ENCODE measurements at regions not wholly inside any gene's neighbourhood (a gene's known extent, or its start where the extent isn't known, plus 50 kb on each side); places are given as distances from the start of the nearest gene placed in this dataset.

DNA sequence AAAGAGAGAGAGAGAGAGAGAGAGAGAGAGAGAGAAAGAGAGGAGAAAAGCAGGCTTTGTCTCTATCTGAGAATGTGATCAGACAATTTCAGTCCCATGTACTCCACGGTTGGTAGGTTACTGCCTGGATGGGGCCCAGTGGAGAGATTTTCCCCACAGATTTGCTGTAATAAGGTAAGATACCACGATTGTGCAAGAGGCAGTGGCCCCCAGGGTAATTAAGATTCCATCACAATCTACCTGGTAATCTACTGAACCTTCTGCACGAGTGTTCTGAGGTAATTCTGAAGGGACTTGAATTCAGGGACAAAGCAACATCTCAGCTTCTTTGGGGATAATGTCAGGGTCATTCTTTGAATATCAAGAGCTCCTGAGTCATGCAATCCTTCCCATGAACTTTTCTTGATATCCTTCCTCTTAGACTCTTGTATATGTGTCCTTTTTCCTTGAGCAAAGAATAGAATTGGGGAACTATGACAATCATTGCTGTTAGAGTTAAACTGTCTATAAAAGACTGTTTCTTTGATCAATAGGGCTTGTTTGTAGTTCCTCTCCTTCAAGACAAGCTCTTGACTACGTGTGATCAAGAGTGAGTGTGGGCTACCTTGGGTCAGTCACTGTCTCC lies 306.6 kb downstream of the MAF start (continued):
- TF ChIP-seq, protein P1, sequence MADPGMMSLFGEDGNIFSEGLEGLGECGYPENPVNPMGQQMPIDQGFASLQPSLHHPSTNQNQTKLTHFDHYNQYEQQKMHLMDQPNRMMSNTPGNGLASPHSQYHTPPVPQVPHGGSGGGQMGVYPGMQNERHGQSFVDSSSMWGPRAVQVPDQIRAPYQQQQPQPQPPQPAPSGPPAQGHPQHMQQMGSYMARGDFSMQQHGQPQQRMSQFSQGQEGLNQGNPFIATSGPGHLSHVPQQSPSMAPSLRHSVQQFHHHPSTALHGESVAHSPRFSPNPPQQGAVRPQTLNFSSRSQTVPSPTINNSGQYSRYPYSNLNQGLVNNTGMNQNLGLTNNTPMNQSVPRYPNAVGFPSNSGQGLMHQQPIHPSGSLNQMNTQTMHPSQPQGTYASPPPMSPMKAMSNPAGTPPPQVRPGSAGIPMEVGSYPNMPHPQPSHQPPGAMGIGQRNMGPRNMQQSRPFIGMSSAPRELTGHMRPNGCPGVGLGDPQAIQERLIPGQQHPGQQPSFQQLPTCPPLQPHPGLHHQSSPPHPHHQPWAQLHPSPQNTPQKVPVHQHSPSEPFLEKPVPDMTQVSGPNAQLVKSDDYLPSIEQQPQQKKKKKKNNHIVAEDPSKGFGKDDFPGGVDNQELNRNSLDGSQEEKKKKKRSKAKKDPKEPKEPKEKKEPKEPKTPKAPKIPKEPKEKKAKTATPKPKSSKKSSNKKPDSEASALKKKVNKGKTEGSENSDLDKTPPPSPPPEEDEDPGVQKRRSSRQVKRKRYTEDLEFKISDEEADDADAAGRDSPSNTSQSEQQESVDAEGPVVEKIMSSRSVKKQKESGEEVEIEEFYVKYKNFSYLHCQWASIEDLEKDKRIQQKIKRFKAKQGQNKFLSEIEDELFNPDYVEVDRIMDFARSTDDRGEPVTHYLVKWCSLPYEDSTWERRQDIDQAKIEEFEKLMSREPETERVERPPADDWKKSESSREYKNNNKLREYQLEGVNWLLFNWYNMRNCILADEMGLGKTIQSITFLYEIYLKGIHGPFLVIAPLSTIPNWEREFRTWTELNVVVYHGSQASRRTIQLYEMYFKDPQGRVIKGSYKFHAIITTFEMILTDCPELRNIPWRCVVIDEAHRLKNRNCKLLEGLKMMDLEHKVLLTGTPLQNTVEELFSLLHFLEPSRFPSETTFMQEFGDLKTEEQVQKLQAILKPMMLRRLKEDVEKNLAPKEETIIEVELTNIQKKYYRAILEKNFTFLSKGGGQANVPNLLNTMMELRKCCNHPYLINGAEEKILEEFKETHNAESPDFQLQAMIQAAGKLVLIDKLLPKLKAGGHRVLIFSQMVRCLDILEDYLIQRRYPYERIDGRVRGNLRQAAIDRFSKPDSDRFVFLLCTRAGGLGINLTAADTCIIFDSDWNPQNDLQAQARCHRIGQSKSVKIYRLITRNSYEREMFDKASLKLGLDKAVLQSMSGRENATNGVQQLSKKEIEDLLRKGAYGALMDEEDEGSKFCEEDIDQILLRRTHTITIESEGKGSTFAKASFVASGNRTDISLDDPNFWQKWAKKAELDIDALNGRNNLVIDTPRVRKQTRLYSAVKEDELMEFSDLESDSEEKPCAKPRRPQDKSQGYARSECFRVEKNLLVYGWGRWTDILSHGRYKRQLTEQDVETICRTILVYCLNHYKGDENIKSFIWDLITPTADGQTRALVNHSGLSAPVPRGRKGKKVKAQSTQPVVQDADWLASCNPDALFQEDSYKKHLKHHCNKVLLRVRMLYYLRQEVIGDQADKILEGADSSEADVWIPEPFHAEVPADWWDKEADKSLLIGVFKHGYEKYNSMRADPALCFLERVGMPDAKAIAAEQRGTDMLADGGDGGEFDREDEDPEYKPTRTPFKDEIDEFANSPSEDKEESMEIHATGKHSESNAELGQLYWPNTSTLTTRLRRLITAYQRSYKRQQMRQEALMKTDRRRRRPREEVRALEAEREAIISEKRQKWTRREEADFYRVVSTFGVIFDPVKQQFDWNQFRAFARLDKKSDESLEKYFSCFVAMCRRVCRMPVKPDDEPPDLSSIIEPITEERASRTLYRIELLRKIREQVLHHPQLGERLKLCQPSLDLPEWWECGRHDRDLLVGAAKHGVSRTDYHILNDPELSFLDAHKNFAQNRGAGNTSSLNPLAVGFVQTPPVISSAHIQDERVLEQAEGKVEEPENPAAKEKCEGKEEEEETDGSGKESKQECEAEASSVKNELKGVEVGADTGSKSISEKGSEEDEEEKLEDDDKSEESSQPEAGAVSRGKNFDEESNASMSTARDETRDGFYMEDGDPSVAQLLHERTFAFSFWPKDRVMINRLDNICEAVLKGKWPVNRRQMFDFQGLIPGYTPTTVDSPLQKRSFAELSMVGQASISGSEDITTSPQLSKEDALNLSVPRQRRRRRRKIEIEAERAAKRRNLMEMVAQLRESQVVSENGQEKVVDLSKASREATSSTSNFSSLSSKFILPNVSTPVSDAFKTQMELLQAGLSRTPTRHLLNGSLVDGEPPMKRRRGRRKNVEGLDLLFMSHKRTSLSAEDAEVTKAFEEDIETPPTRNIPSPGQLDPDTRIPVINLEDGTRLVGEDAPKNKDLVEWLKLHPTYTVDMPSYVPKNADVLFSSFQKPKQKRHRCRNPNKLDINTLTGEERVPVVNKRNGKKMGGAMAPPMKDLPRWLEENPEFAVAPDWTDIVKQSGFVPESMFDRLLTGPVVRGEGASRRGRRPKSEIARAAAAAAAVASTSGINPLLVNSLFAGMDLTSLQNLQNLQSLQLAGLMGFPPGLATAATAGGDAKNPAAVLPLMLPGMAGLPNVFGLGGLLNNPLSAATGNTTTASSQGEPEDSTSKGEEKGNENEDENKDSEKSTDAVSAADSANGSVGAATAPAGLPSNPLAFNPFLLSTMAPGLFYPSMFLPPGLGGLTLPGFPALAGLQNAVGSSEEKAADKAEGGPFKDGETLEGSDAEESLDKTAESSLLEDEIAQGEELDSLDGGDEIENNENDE (IDR thresholded peaks at IDR 0.05; ENCODE audit: insufficient replicate concordance, low read length), result no peak
- TF ChIP-seq CBX8 (IDR thresholded peaks at IDR 0.05; ENCODE audit: borderline replicate concordance, low read depth, low read length) (no peak), BRCA1 (IDR thresholded peaks at IDR 0.05; ENCODE audit: low read depth, low read length) (no peak), BCL11A (IDR thresholded peaks at IDR 0.05; ENCODE audit: low read depth in 2 of 2, low read length in 2 of 2) (no peak), KDM1A (IDR thresholded peaks at IDR 0.05; ENCODE audit: borderline replicate concordance, low read length) (no peak), SIRT6 (IDR thresholded peaks at IDR 0.05; ENCODE audit: low read length) (no peak), RNF2 (IDR thresholded peaks at IDR 0.05; ENCODE audit: borderline replicate concordance, low read depth, low read length, missing control alignments, poor library complexity, severe bottlenecking) (no peak)

Data from H1 (cell line).